Hepatocyte (in vitro differentiated cells): ENCODE measurements at regions not wholly inside any gene's neighbourhood (a gene's known extent, or its start where the extent isn't known, plus 50 kb on each side); places are given as distances from the start of the nearest gene placed in this dataset.

ENCODE experiments used
- DNase-seq: peaks from one replicate; pipeline ENCODE4 v3.0.0-alpha.2; 2016; ENCODE audit warnings: low spot score
- H2AFZ ChIP-seq: fragments of 200-600 bp; sonication (generic); 2 replicates; pipeline ENCODE4 v1.6.0; 2016; ENCODE audit warnings: antibody characterized with exemption, mild to moderate bottlenecking
- H3K27ac ChIP-seq: fragments of 200-600 bp; sonication (generic); 2 replicates; pipeline ENCODE4 v1.5.1; 2016; ENCODE audit warnings: mild to moderate bottlenecking
- H3K27me3 ChIP-seq: fragments of 200-600 bp; sonication (generic); 2 replicates; pipeline ENCODE4 v1.6.1; 2016
- H3K36me3 ChIP-seq: fragments of 200-600 bp; sonication (generic); replicated peaks from 2 replicates; pipeline ENCODE4 v1.5.1; 2016; ENCODE audit warnings: low read depth; ENCODE audit not compliant: insufficient read depth
- H3K4me1 ChIP-seq: fragments of 200-600 bp; sonication (generic); 2 replicates; pipeline ENCODE4 v1.5.1; 2016; ENCODE audit warnings: mild to moderate bottlenecking, moderate library complexity; ENCODE audit not compliant: insufficient read depth
- H3K4me2 ChIP-seq: fragments of 200-600 bp; sonication (generic); 2 replicates; pipeline ENCODE4 v1.6.0; 2016
- H3K4me3 ChIP-seq: fragments of 200-600 bp; sonication (generic); 2 replicates; pipeline ENCODE4 v1.5.1; 2016; ENCODE audit warnings: mild to moderate bottlenecking
- H3K79me2 ChIP-seq: fragments of 200-600 bp; sonication (generic); 2 replicates; pipeline ENCODE4 v1.6.0; 2017; ENCODE audit warnings: mild to moderate bottlenecking
- H3K9me2 ChIP-seq: fragments of 200-600 bp; sonication (generic); replicated peaks from 2 replicates; pipeline ENCODE4 v1.6.0; 2017; ENCODE audit warnings: mild to moderate bottlenecking; ENCODE audit not compliant: insufficient read depth
- H3K9me3 ChIP-seq: fragments of 200-600 bp; sonication (generic); 2 replicates; pipeline ENCODE4 v1.5.1; 2016; ENCODE audit warnings: low read depth, mild to moderate bottlenecking
- H4K20me1 ChIP-seq: fragments of 200-600 bp; sonication (generic); 2 replicates; pipeline ENCODE4 v1.6.0; 2016; ENCODE audit warnings: mild to moderate bottlenecking; ENCODE audit not compliant: insufficient read depth, poor library complexity, severe bottlenecking
- CTCF ChIP-seq: fragments of 200-600 bp; sonication (generic); IDR thresholded peaks from 2 replicates; pipeline ENCODE4 v1.5.1; 2016; ENCODE audit warnings: antibody characterized with exemption, mild to moderate bottlenecking; ENCODE audit not compliant: poor library complexity
- EZH2 ChIP-seq: fragments of 200-600 bp; sonication (generic); IDR thresholded peaks from 2 replicates; pipeline ENCODE4 v1.6.1; 2016; ENCODE audit warnings: antibody characterized with exemption, mild to moderate bottlenecking, borderline replicate concordance
- EZH2phosphoT487 ChIP-seq: fragments of 200-600 bp; sonication (generic); IDR thresholded peaks from one replicate; pipeline ENCODE4 v1.6.1; 2018; ENCODE audit warnings: antibody characterized with exemption, mild to moderate bottlenecking, low read depth, moderate library complexity; ENCODE audit not compliant: unreplicated experiment, severe bottlenecking
- WGBS: methylation state at CpG from one replicate; pipeline ENCODE4 v1.1.6; 2016; ENCODE audit warnings: low lambda C conversion rate; ENCODE audit errors: missing lambda C conversion rate; 5-methylcytosine and 5-hydroxymethylcytosine counted together

- Histone ChIP-seq H3K9me2 (no peaks in the 10 kb centered on the region), H4K20me1 (no peaks in the 10 kb centered on the region), H3K36me3 (no peaks in the 10 kb centered on the region), H3K4me2 (no peak overlapping the region), H3K9me3 (no peaks in the 10 kb centered on the region), H3K79me2 (no peaks in the 10 kb centered on the region), H3K4me1 (no peaks in the 10 kb centered on the region), H3K27ac (no peak overlapping the region), H3K27me3 (no peaks in the 10 kb centered on the region), H3K4me3 (no peak overlapping the region), H2AFZ (no peak overlapping the region)
- no peak for DNase-seq
- WGBS: 93% methylated on average over 3 of the region's 3 CpGs
- no peak for TF ChIP-seq EZH2phosphoT487
- TF ChIP-seq EZH2: no peak
- no peak for TF ChIP-seq CTCF
Observed at GRCh38 chr7:83708531-83708930, 59.6 kb upstream of the SEMA3E start.

GRCh38 chr7:83704564-83704963 is 55.6 kb upstream of the SEMA3E start:
- Histone ChIP-seq H3K27me3 (no peaks in the 10 kb centered on the region), H3K4me1 (no peaks in the 10 kb centered on the region), H3K27ac (no peak overlapping the region), H2AFZ (no peak overlapping the region), H3K4me2 (no peak overlapping the region), H3K36me3 (no peaks in the 10 kb centered on the region), H3K4me3 (no peak overlapping the region), H4K20me1 (no peaks in the 10 kb centered on the region), H3K9me2 (no peaks in the 10 kb centered on the region), H3K79me2 (no peaks in the 10 kb centered on the region), H3K9me3 (no peaks in the 10 kb centered on the region)
- no peak for DNase-seq
- TF ChIP-seq EZH2: no peak
- WGBS: 52% methylated on average over 3 of the region's 3 CpGs

DNA sequence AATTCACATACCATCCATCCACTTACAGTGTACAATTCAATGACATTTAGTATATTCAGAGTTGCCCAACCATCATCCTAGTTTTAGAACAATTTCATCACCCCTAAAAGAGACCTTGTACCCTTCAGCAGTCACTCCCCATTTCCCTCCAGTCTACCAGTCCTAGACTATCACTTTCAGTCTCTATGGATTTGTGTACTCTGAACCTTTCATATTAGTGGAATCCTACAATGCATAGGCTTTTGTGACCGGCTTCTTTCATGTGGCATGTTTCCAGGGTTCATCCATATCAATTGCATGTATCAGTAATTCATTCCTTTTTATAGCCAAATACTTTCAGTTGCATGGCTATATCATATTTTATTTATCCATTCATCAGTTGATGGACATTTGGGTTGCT is 53.5 kb upstream of the SEMA3E start:
- H4K20me1 ChIP-seq: no peaks in the 10 kb centered on the region
- H3K79me2 ChIP-seq: no peaks in the 10 kb centered on the region
- no peaks in the 10 kb centered on the region for H3K4me1 ChIP-seq
- no peak for DNase-seq
- H3K27me3 ChIP-seq: no peaks in the 10 kb centered on the region
- H2AFZ ChIP-seq: no peak overlapping the region
- no peaks in the 10 kb centered on the region for H3K9me3 ChIP-seq
- no peak overlapping the region for H3K27ac ChIP-seq
- TF ChIP-seq CTCF (no peak), EZH2phosphoT487 (no peak), EZH2 (no peak)
- H3K4me3 ChIP-seq: no peak overlapping the region
- no peaks in the 10 kb centered on the region for H3K36me3 ChIP-seq
- no peaks in the 10 kb centered on the region for H3K9me2 ChIP-seq
- no peak overlapping the region for H3K4me2 ChIP-seq
- WGBS: 96% methylated on average over 1 of the region's 1 CpG

GRCh38 chr7:83701736-83702135 is 52.8 kb upstream of the SEMA3E start:
- H3K9me3 ChIP-seq: no peaks in the 10 kb centered on the region
- H3K27me3 ChIP-seq: no peaks in the 10 kb centered on the region
- no peak for DNase-seq
- no peaks in the 10 kb centered on the region for H4K20me1 ChIP-seq
- H3K4me1 ChIP-seq: no peaks in the 10 kb centered on the region
- no peaks in the 10 kb centered on the region for H3K9me2 ChIP-seq
- no peak overlapping the region for H3K4me2 ChIP-seq
- H2AFZ ChIP-seq: no peak overlapping the region
- H3K27ac ChIP-seq: no peak overlapping the region
- H3K79me2 ChIP-seq: no peaks in the 10 kb centered on the region
- no peaks in the 10 kb centered on the region for H3K36me3 ChIP-seq
- no peak overlapping the region for H3K4me3 ChIP-seq
- TF ChIP-seq EZH2: no peak
